OCI-LY7 (cell line): ENCODE measurements at regions not wholly inside any gene's neighbourhood (a gene's known extent, or its start where the extent isn't known, plus 50 kb on each side); places are given as distances from the start of the nearest gene placed in this dataset.

ENCODE experiments used
- CTCF ChIP-seq: fragments of 200-600 bp; sonication (generic); conservative IDR thresholded peaks from 2 replicates; pipeline ENCODE4 v1.5.1; 2014; ENCODE audit warnings: mild to moderate bottlenecking, antibody characterized with exemption, low read length, moderate library complexity, mixed read lengths
- EZH2phosphoT487 ChIP-seq: fragments of 200-600 bp; sonication (generic); IDR thresholded peaks from 2 replicates; pipeline ENCODE4 v1.6.1; 2018; ENCODE audit warnings: low read depth, borderline replicate concordance, mild to moderate bottlenecking, mixed run types, antibody characterized with exemption, low read length, moderate library complexity, mixed read lengths

- TF ChIP-seq CTCF, result no peak
- no peak for TF ChIP-seq EZH2phosphoT487
These were observed 296.1 kb downstream of the OSR1 start for GRCh38 chr2:19062370-19062769.
